ENCODE measurements at regions not wholly inside any gene's neighbourhood (a gene's known extent, or its start where the extent isn't known, plus 50 kb on each side); places are given as distances from the start of the nearest gene placed in this dataset.

- no peak for TF ChIP-seq YBX1 (IDR thresholded peaks at IDR 0.05)
- TF ChIP-seq CBX5 (IDR thresholded peaks at IDR 0.05; ENCODE audit: borderline replicate concordance, low read depth) = no peak
Measured at GRCh38 chr3:159540882-159541495, 447.6 kb upstream of the IL12A start.
